ENCODE measurements at regions not wholly inside any gene's neighbourhood (a gene's known extent, or its start where the extent isn't known, plus 50 kb on each side); places are given as distances from the start of the nearest gene placed in this dataset.

- no peak for TF ChIP-seq POLR2A (IDR thresholded peaks at IDR 0.05; ENCODE audit: low read depth, low read length)
- no peak for TF ChIP-seq TAF1 (IDR thresholded peaks at IDR 0.05; ENCODE audit: low read depth, low read length)
- no peak for TF ChIP-seq POLR2AphosphoS5 (IDR thresholded peaks at IDR 0.05; ENCODE audit: low read depth, low read length)
- TF ChIP-seq SPI1 (IDR thresholded peaks at IDR 0.05; ENCODE audit: low read depth, low read length) = no peak
- TF ChIP-seq POU2F2 (IDR thresholded peaks at IDR 0.05; ENCODE audit: low read depth, low read length) = no peak
- no peak for TF ChIP-seq PAX5 (IDR thresholded peaks at IDR 0.05; ENCODE audit: insufficient read depth, low read length, severe bottlenecking)
Measured at GRCh38 chr13:58324161-58324560, 692.6 kb downstream of the PCDH17 start.

All from GM12891 (cell line).